ENCODE measurements at regions not wholly inside any gene's neighbourhood (a gene's known extent, or its start where the extent isn't known, plus 50 kb on each side); places are given as distances from the start of the nearest gene placed in this dataset.

GRCh38 chr3:163039636-163040035 is 1543.0 kb downstream of the OTOL1 start:
- intact Hi-C loops (cut with DNase I): no loop called here
- DNase-seq: no peak
- H3K27ac ChIP-seq: no peak overlapping the region
- 58 to 60% methylated on average over 3 of the region's 3 CpGs for WGBS, 2 donors
- no peaks in the 10 kb centered on the region for H3K27me3 ChIP-seq
- no peaks in the 10 kb centered on the region for H3K4me1 ChIP-seq
- H3K9me3 ChIP-seq: no peaks in the 10 kb centered on the region
- no peaks in the 10 kb centered on the region for H3K36me3 ChIP-seq (replicated peaks in 1 of 2; ENCODE audit: insufficient read depth in 1 of 2, low read depth in 2 of 2)
- TF ChIP-seq CTCF (IDR thresholded peaks at IDR 0.05): no peak
- no peak for TF ChIP-seq POLR2A (IDR thresholded peaks at IDR 0.05)
- no peak for ATAC-seq
- H3K4me3 ChIP-seq: no peak overlapping the region

- no peaks in the 10 kb centered on the region for H3K9me3 ChIP-seq
- intact Hi-C loops (cut with DNase I): no loop called here
- no peaks in the 10 kb centered on the region for H3K27me3 ChIP-seq
- no peak for DNase-seq
- no peak overlapping the region for H3K4me3 ChIP-seq
- TF ChIP-seq POLR2A (IDR thresholded peaks at IDR 0.05): no peak
- TF ChIP-seq CTCF (IDR thresholded peaks at IDR 0.05): no peak
- ATAC-seq: no peak
- no peaks in the 10 kb centered on the region for H3K4me1 ChIP-seq
- no peaks in the 10 kb centered on the region for H3K36me3 ChIP-seq (replicated peaks in 1 of 2; ENCODE audit: insufficient read depth in 1 of 2, low read depth in 2 of 2)
- no peak overlapping the region for H3K27ac ChIP-seq
- WGBS, 2 donors: 25 to 27% methylated on average over 3 of the region's 3 CpGs
These were observed 1546.5 kb downstream of the OTOL1 start for GRCh38 chr3:163043074-163043473.

GRCh38 chr3:163045945-163046344 is 1549.3 kb downstream of the OTOL1 start:
- TF ChIP-seq CTCF (IDR thresholded peaks at IDR 0.05): no peak
- TF ChIP-seq POLR2A (IDR thresholded peaks at IDR 0.05): no peak
- Histone ChIP-seq H3K4me3 (no peak overlapping the region), H3K36me3 (replicated peaks in 1 of 2; ENCODE audit: insufficient read depth in 1 of 2, low read depth in 2 of 2) (no peaks in the 10 kb centered on the region), H3K27ac (no peak overlapping the region), H3K4me1 (no peaks in the 10 kb centered on the region), H3K27me3 (no peaks in the 10 kb centered on the region), H3K9me3 (no peaks in the 10 kb centered on the region)
- WGBS, 2 donors: 79 to 83% methylated on average over 2 of the region's 2 CpGs
- DNase-seq (no peak), ATAC-seq (no peak)
- intact Hi-C loops (cut with DNase I): no loop called here

- intact Hi-C loops (cut with DNase I): no loop called here
- WGBS, 2 donors: no CpG with 5 or more reads among the region's 1 CpG
- Histone ChIP-seq H3K27ac (no peak overlapping the region), H3K9me3 (no peaks in the 10 kb centered on the region), H3K4me3 (no peak overlapping the region), H3K27me3 (no peaks in the 10 kb centered on the region), H3K4me1 (no peaks in the 10 kb centered on the region), H3K36me3 (replicated peaks in 1 of 2; ENCODE audit: insufficient read depth in 1 of 2, low read depth in 2 of 2) (no peaks in the 10 kb centered on the region)
- TF ChIP-seq POLR2A (IDR thresholded peaks at IDR 0.05): no peak
- TF ChIP-seq CTCF (IDR thresholded peaks at IDR 0.05): no peak
- no peak for ATAC-seq
- no peak for DNase-seq
These were observed 1552.3 kb downstream of the OTOL1 start for GRCh38 chr3:163048881-163049280.

- intact Hi-C loops (cut with DNase I): no loop called here
- peak; percentile 16 to 51 (median 38) for DNase-seq
- TF ChIP-seq POLR2A (IDR thresholded peaks at IDR 0.05): no peak
- TF ChIP-seq CTCF (IDR thresholded peaks at IDR 0.05): peak in 6 of 7 experiments; percentile 18 to 35 (median 28)
These were observed 1560.4 kb downstream of the OTOL1 start for GRCh38 chr3:163056874-163057497.

More at GRCh38 chr3:163056874-163057497, 1560.4 kb downstream of the OTOL1 start:
- H3K27ac ChIP-seq: no peak overlapping the region
- 3 to 11% methylated on average over 2 of the region's 2 CpGs for WGBS, 2 donors
- H3K9me3 ChIP-seq: no peaks in the 10 kb centered on the region
- H3K36me3 ChIP-seq (replicated peaks in 1 of 2; ENCODE audit: insufficient read depth in 1 of 2, low read depth in 2 of 2): no peaks in the 10 kb centered on the region
- ATAC-seq: no peak
- no peaks in the 10 kb centered on the region for H3K4me1 ChIP-seq
- no peaks in the 10 kb centered on the region for H3K27me3 ChIP-seq
- no peak overlapping the region for H3K4me3 ChIP-seq

Data from body of pancreas (tissue), 4 donors.